Muscle of leg (tissue), 3 donors: ENCODE measurements at regions not wholly inside any gene's neighbourhood (a gene's known extent, or its start where the extent isn't known, plus 50 kb on each side); places are given as distances from the start of the nearest gene placed in this dataset.

Experiments used
- DNase-seq: peaks from one replicate; pipeline ENCODE4 v3.0.0; 2013
- H3K27ac ChIP-seq: one replicate; pipeline ENCODE4 v1.5.1; 2013; ENCODE audit warnings: mild to moderate bottlenecking, low read length, control low read depth
- H3K27me3 ChIP-seq: one replicate; pipeline ENCODE4 v1.6.1; 2013; ENCODE audit warnings: low read length; ENCODE audit not compliant: control insufficient read depth, insufficient read depth
- H3K36me3 ChIP-seq: one replicate; pipeline ENCODE4 v1.6.1; 2013; ENCODE audit warnings: low read length; ENCODE audit not compliant: control insufficient read depth, insufficient read depth
- H3K4me1 ChIP-seq: one replicate; pipeline ENCODE4 v1.6.1; 2013; ENCODE audit warnings: low read length; ENCODE audit not compliant: control insufficient read depth, insufficient read depth
- H3K4me3 ChIP-seq: one replicate; pipeline ENCODE4 v1.5.1; 2013; ENCODE audit warnings: low read length, control low read depth
- H3K9me3 ChIP-seq: replicated peaks from 2 replicates; pipeline ENCODE4 v1.6.1; 2013; ENCODE audit warnings: low read depth, low read length; ENCODE audit not compliant: control insufficient read depth
- WGBS: methylation state at CpG from one replicate; pipeline ENCODE4 v1.1.5; 2013; ENCODE audit warnings: missing lambda C conversion rate; ENCODE audit not compliant: insufficient coverage; 5-methylcytosine and 5-hydroxymethylcytosine counted together

DNA sequence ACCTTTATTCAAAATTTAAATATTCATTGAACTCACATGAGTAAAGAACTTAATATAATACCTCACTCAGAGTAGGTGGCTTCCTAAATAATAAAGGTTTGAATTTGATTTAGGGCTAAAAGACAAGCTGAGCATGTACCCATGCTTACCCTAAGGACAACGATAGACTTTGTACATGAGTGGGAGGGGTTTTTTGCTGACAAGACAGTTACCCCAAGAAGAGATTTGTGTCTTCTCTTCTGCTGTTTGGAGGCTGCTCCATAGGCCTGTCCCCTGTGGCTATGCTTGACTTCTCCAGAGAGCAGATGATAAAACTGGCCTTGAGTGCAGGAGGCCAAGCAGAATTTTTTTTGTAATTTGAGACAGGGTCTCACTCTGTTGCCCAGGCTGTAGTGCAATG, 383.9 kb downstream of the TMEM182 start:
- no peak for DNase-seq
- no peak overlapping the region for H3K4me3 ChIP-seq
- no peaks in the 10 kb centered on the region for H3K4me1 ChIP-seq
- H3K27me3 ChIP-seq, result no peaks in the 10 kb centered on the region
- no peak overlapping the region for H3K27ac ChIP-seq
- no peaks in the 10 kb centered on the region for H3K36me3 ChIP-seq
- no peaks in the 10 kb centered on the region for H3K9me3 ChIP-seq
- WGBS, result 100% methylated on average over 1 of the region's 1 CpG

DNA sequence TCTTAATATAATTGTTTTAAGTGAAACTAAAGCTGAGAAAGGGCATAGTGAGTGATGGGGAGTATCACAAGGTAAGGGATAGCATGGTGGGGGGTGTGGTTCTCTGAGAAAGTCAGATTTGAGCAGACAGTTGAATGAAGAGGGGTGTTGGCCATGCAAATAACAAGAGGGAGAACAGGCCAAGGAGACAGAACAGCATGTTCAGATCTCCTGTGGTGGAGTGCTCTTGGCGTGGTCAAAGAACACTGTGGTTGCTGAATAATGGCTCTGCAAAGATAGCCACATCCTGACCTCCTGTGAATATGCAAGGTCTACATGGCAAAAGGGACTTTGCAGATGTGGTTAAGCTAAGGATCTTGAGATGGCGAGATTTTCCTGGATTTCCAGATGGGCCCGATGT, 389.2 kb downstream of the TMEM182 start:
- Histone ChIP-seq H3K27ac (no peak overlapping the region), H3K36me3 (no peaks in the 10 kb centered on the region), H3K9me3 (no peaks in the 10 kb centered on the region), H3K4me1 (no peaks in the 10 kb centered on the region), H3K4me3 (no peak overlapping the region), H3K27me3 (no peaks in the 10 kb centered on the region)
- 94% methylated on average over 3 of the region's 3 CpGs for WGBS
- no peak for DNase-seq

GRCh38 chr2:103152556-103152955, 390.7 kb downstream of the TMEM182 start:
- Histone ChIP-seq H3K36me3 (no peaks in the 10 kb centered on the region), H3K4me1 (no peaks in the 10 kb centered on the region), H3K27ac (no peak overlapping the region), H3K27me3 (no peaks in the 10 kb centered on the region), H3K9me3 (no peaks in the 10 kb centered on the region), H3K4me3 (no peak overlapping the region)
- no CpG with 5 or more reads among the region's 2 CpGs for WGBS
- no peak for DNase-seq

- H3K4me1 ChIP-seq, result no peaks in the 10 kb centered on the region
- H3K27ac ChIP-seq, result no peak overlapping the region
- WGBS, result 40% methylated on average over 1 of the region's 9 CpGs
- no peak overlapping the region for H3K4me3 ChIP-seq
- peaks cover 2% of the 10 kb centered on the region for H3K27me3 ChIP-seq
- no peaks in the 10 kb centered on the region for H3K36me3 ChIP-seq
- DNase-seq, result peak; percentile 30
- no peaks in the 10 kb centered on the region for H3K9me3 ChIP-seq
Measured at GRCh38 chr2:103153580-103154284, 391.9 kb downstream of the TMEM182 start.

DNA sequence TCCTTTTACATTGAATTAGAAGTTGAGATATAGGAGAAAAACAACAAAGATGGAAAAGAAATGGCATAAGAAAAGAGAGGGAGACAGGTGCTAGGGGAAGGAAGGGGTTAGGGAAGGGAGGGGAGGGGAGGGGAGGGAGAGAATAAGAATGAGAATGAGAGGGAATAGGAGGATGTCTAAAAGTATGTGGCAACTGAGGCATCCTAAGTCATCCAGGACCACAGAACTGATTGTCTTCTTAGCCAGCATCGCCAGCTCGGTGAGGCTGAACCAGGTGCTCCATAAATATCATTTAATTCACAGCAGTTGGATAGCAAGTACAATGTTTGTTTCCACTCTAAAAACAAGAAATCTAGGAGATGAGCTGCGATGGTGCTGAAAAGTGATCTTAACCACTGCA, 393.5 kb downstream of the TMEM182 start:
- Histone ChIP-seq H3K36me3 (no peaks in the 10 kb centered on the region), H3K27ac (no peak overlapping the region), H3K4me3 (no peak overlapping the region), H3K4me1 (no peaks in the 10 kb centered on the region), H3K9me3 (no peaks in the 10 kb centered on the region), H3K27me3 (peaks cover 2% of the 10 kb centered on the region)
- DNase-seq, result no peak
- WGBS, result no CpG with 5 or more reads among the region's 3 CpGs

- no peak for DNase-seq
- no peaks in the 10 kb centered on the region for H3K36me3 ChIP-seq
- no peak overlapping the region for H3K4me3 ChIP-seq
- H3K27ac ChIP-seq, result no peak overlapping the region
- no peaks in the 10 kb centered on the region for H3K4me1 ChIP-seq
- peaks cover 2% of the 10 kb centered on the region for H3K27me3 ChIP-seq
- 40% methylated on average over 1 of the region's 3 CpGs for WGBS
- no peaks in the 10 kb centered on the region for H3K9me3 ChIP-seq
Measured at GRCh38 chr2:103159018-103159417, 397.2 kb downstream of the TMEM182 start.

DNA sequence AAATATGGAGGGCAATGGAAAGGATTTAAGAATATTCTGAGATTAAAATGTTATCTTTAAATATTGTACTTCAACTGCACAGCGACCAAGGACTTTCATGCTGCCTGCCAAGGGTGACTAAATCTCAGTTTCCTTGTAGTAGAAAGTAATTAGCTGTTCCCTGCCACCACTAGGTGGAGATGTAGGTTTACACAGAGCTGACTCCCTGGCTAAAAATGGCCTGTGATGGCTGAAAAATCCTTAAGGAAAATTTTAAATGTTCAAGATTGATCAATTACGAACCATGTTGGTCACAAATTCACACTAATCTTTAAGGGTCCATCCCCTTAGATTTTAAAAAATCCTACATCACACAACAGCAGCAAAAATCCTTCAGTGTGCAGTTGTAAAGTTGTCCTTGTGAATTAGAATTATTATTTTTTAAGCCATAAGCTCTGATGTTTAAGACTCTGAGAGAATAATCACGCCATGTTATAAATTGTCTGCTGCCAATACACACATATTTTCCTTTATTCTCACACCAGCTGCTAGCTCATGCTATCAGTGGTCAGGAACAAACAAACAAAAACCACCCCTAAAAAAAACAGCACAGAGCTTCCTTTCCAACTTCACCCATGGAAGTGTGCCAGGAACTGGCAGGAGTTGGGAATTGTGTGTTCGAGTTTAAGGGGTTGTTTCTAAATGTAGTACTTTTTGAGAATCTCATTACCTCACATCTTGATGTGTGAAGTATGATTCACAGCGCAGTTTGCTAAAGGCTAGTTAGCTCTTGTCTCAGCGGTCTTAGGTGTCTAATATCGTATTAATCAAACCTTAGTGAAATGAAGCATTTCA, 399.8 kb downstream of the TMEM182 start:
- Histone ChIP-seq H3K27ac (no peak overlapping the region), H3K27me3 (peaks cover 2% of the 10 kb centered on the region), H3K9me3 (no peaks in the 10 kb centered on the region), H3K36me3 (no peaks in the 10 kb centered on the region), H3K4me1 (no peaks in the 10 kb centered on the region), H3K4me3 (no peak overlapping the region)
- no CpG with 5 or more reads among the region's 7 CpGs for WGBS
- DNase-seq, result peak; percentile 72

DNA sequence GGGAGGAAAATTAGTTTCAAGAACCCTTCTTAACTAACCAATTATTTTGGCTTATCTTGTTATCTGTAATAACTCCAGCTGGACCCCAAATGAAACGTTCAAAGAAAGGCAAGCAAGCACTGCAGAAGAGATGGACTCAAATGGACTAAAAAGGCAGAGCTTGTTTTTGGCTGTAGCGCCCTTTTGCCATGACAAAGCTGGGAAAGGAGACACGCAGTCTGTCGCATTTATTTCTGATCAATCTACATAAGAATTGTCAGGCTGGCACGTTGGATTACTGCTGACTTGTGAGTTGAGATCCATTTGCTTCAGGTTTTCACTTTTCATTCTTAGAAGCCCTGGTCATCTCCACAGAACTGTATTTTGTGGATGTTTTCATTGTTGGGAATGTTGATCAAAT, 402.9 kb downstream of the TMEM182 start:
- Histone ChIP-seq H3K27me3 (no peaks in the 10 kb centered on the region), H3K4me1 (no peaks in the 10 kb centered on the region), H3K36me3 (no peaks in the 10 kb centered on the region), H3K9me3 (no peaks in the 10 kb centered on the region), H3K27ac (no peak overlapping the region), H3K4me3 (no peak overlapping the region)
- 80% methylated on average over 1 of the region's 5 CpGs for WGBS
- DNase-seq, result no peak

- DNase-seq, result no peak
- 86% methylated on average over 1 of the region's 6 CpGs for WGBS
- Histone ChIP-seq H3K4me3 (no peak overlapping the region), H3K9me3 (no peaks in the 10 kb centered on the region), H3K4me1 (no peaks in the 10 kb centered on the region), H3K27ac (no peak overlapping the region), H3K36me3 (no peaks in the 10 kb centered on the region), H3K27me3 (no peaks in the 10 kb centered on the region)
Measured at GRCh38 chr2:103165836-103166235, 404.0 kb downstream of the TMEM182 start.

GRCh38 chr2:103166456-103167324, 404.9 kb downstream of the TMEM182 start:
- Histone ChIP-seq H3K4me1 (no peaks in the 10 kb centered on the region), H3K9me3 (no peaks in the 10 kb centered on the region), H3K4me3 (no peak overlapping the region), H3K27ac (no peak overlapping the region), H3K27me3 (no peaks in the 10 kb centered on the region), H3K36me3 (no peaks in the 10 kb centered on the region)
- WGBS, result 79% methylated on average over 6 of the region's 12 CpGs
- no peak for DNase-seq
